Activated naive CD4-positive, alpha-beta T cell treated with anti-CD3 and anti-CD28 coated beads for 36 hours (primary cell): ENCODE measurements at regions not wholly inside any gene's neighbourhood (a gene's known extent, or its start where the extent isn't known, plus 50 kb on each side); places are given as distances from the start of the nearest gene placed in this dataset.
A peak's percentile ranks its signal among the peaks of the same experiment; 100 is the strongest.
"Not testable (repeated sequence)": the region's sequence is repeated elsewhere in the genome, so short reads cannot be mapped to it uniquely, and the experiment has no call there.

Experiments
- CTCF ChIA-PET: fragments of 350-600 bp; sonication (Branson Sonifier 250); formaldehyde crosslinking; loops from one replicate; lab custom pipeline; 2021; ENCODE audit warnings: antibody characterized with exemption; lab: Charles Lee
- DNase-seq: peaks from one replicate; pipeline ENCODE4 v3.0.0-alpha.2; 2020
- H3K27ac Mint-ChIP-seq: one replicate; pipeline ENCODE4 v1.8.0; 2021; ENCODE audit warnings: mild to moderate bottlenecking, mixed read lengths
- H3K27me3 Mint-ChIP-seq: one replicate; pipeline ENCODE4 v1.8.0; 2021; ENCODE audit warnings: low read depth, mixed read lengths
- H3K36me3 Mint-ChIP-seq: one replicate; pipeline ENCODE4 v1.8.0; 2021; ENCODE audit warnings: low read depth, mixed read lengths
- H3K4me1 Mint-ChIP-seq: one replicate; pipeline ENCODE4 v1.8.0; 2021; ENCODE audit warnings: low read depth, mixed read lengths
- H3K4me3 Mint-ChIP-seq: one replicate; pipeline ENCODE4 v1.8.0; 2021; ENCODE audit warnings: mild to moderate bottlenecking, moderate library complexity, mixed read lengths
- H3K9me3 Mint-ChIP-seq: one replicate; pipeline ENCODE4 v1.8.0; 2021; ENCODE audit warnings: mixed read lengths
- intact Hi-C: fragments of 100-400 bp; cut with micrococcal nuclease; formaldehyde crosslinking; loops from one replicate; pipeline ENCODE4 v1.15.1; 2023

GRCh38 chr3:197459571-197459970 lies 96.2 kb downstream of the BDH1 start:
- DNase-seq, H3K9me3 Mint-ChIP-seq, intact Hi-C loops, H3K4me3 Mint-ChIP-seq, H3K27me3 Mint-ChIP-seq, CTCF ChIA-PET, H3K36me3 Mint-ChIP-seq, H3K27ac Mint-ChIP-seq: not testable (repeated sequence)
- peaks cover 31% of the 10 kb centered on the region for H3K4me1 Mint-ChIP-seq

GRCh38 chr3:197458906-197459470 lies 96.8 kb downstream of the BDH1 start:
- intact Hi-C loops, result no loop called here
- no peak for DNase-seq
- no peak overlapping the region for H3K27ac Mint-ChIP-seq
- H3K4me3 Mint-ChIP-seq, result no peak overlapping the region
- CTCF ChIA-PET, result no interaction called here
- H3K4me1 Mint-ChIP-seq, result peaks cover 26% of the 10 kb centered on the region
- no peaks in the 10 kb centered on the region for H3K36me3 Mint-ChIP-seq
- H3K27me3 Mint-ChIP-seq, result no peaks in the 10 kb centered on the region
- no peaks in the 10 kb centered on the region for H3K9me3 Mint-ChIP-seq

GRCh38 chr3:197458179-197458707 lies 97.5 kb downstream of the BDH1 start:
- CTCF ChIA-PET, result interaction anchor here (1.3 to 1.7 kb wide), 2 partner anchors 196 to 200 kb away, joined by 3 to 6 read pairs; no protein-coding TSS in a partner anchor
- Mint-ChIP-seq H3K9me3 (no peaks in the 10 kb centered on the region), H3K27ac (no peak overlapping the region), H3K27me3 (no peaks in the 10 kb centered on the region), H3K4me1 (peaks cover 19% of the 10 kb centered on the region), H3K4me3 (peak overlapping the region; percentile 5), H3K36me3 (no peaks in the 10 kb centered on the region)
- DNase-seq, result peak; percentile 50
- intact Hi-C loops, result no loop called here

DNA sequence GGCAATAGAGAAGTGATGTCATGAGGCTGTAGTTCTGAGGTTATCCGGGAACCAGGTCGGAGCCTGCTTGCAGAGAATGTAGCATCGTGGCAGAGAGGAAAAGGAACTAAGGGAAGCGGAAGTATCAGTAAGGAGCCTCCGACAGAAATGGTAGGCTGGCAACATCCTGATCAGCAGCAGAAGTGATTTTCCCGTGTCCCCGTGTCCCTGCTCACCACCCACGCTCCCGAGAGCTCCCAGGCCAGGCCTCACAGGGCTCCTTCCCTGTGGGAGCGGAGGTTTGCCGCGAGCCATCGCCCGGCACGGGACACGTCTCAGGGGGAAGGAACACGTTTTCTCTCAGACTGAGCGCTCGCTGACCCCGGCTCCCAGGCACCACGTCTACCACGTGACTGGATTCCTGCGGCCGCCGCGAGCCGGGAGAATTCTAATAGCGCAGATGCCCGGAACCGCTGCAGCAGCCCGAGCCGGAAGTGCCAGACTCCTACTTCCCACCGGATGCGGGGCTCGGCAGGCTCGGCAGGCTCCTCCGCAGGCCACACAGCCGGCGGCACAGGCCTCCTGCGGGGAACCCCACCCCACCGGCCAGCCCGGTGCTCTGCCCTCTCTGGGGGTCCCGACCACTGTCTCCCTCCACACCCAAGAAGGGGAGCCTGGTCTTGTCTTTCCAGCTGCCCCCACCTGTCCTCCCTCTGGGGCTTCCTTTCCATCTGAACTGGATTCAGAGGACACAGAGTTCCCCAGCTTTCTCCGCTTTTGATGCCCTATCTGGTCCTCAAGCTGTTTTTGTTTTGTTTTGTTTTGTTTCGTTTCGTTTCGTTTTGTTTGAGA lies 99.3 kb downstream of the BDH1 start:
- DNase-seq, result peak; percentile 75
- H3K27me3 Mint-ChIP-seq, result no peaks in the 10 kb centered on the region
- peak overlapping the region; percentile 79 for H3K4me3 Mint-ChIP-seq
- H3K9me3 Mint-ChIP-seq, result no peaks in the 10 kb centered on the region
- H3K27ac Mint-ChIP-seq, result peak overlapping the region; percentile 87
- H3K4me1 Mint-ChIP-seq, result peaks cover 11% of the 10 kb centered on the region
- CTCF ChIA-PET, result interaction anchor here (0.5 to 1.7 kb wide), 3 partner anchors 22 to 199 kb away, joined by 3 to 6 read pairs (median 3); no protein-coding TSS in a partner anchor
- intact Hi-C loops, result loop anchor here (1.0 kb wide), 2 partner anchors 158 to 203 kb away; partner anchors contain the start of gene DLG1
- no peaks in the 10 kb centered on the region for H3K36me3 Mint-ChIP-seq

- not testable (repeated sequence) for DNase-seq, H3K27me3 Mint-ChIP-seq, H3K9me3 Mint-ChIP-seq, H3K4me3 Mint-ChIP-seq, H3K27ac Mint-ChIP-seq, H3K36me3 Mint-ChIP-seq
- peaks cover 11% of the 10 kb centered on the region for H3K4me1 Mint-ChIP-seq
- CTCF ChIA-PET, result interaction anchor here (1.2 to 2.7 kb wide), 5 partner anchors 20 to 230 kb away, joined by 3 to 17 read pairs (median 3); no protein-coding TSS in a partner anchor
- intact Hi-C loops, result loop anchor here (1.0 to 2.0 kb wide), 2 partner anchors 56 to 231 kb away; no protein-coding TSS in a partner anchor
These were observed 100.9 kb downstream of the BDH1 start for GRCh38 chr3:197454841-197455240.

DNA sequence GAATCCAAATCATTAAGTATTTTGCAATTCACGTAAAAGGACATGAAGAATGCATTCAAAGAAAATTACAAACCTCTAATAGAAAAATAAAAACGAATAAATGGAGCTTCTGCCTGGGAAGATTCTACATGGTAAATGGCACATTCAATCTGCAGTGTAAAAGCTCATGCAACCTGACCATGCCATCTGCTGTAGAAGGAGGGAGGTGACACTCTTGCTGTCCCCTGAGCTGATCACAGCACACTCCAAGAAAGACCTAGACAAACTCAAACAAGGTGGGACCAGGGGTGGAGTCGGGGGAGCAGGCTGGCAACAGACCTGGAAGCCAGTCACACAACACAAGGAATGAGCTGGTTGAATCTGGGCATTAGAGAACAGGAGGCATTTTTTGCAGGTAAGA lies 101.8 kb downstream of the BDH1 start:
- intact Hi-C loops, result loop anchor here (1.0 to 2.0 kb wide), 2 partner anchors 57 to 230 kb away; no protein-coding TSS in a partner anchor
- CTCF ChIA-PET, result interaction anchor here (0.6 to 2.7 kb wide), 7 partner anchors 46 to 229 kb away, joined by 3 to 17 read pairs (median 4); no protein-coding TSS in a partner anchor
- H3K27me3 Mint-ChIP-seq, result no peaks in the 10 kb centered on the region
- H3K9me3 Mint-ChIP-seq, result no peaks in the 10 kb centered on the region
- H3K27ac Mint-ChIP-seq, result no peak overlapping the region
- peaks cover 11% of the 10 kb centered on the region for H3K4me1 Mint-ChIP-seq
- H3K36me3 Mint-ChIP-seq, result no peaks in the 10 kb centered on the region
- H3K4me3 Mint-ChIP-seq, result no peak overlapping the region
- peak; percentile 41 for DNase-seq

DNA sequence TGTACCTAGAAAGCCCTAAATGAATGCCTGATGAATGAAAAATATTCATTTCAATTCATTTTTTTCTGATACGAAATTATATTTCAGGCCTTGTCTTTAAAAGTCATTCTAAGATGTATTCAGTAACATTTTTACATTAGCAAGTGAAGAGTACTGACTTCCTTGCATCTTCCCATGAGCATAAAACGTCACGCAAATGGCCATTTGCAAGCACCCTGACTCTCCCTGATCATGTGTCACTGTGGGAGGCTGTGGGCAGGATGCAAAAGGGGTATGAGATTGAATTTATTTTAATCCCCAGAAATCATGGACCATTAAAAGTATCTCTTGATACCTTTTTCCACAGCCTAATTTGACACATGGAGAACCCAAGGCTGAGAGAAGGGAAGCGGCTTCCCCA lies 105.0 kb downstream of the BDH1 start:
- Mint-ChIP-seq H3K9me3 (no peaks in the 10 kb centered on the region), H3K36me3 (no peaks in the 10 kb centered on the region), H3K27me3 (peaks cover 2% of the 10 kb centered on the region), H3K4me3 (no peak overlapping the region), H3K27ac (no peak overlapping the region), H3K4me1 (peaks cover 24% of the 10 kb centered on the region)
- no peak for DNase-seq
- intact Hi-C loops, result no loop called here
- CTCF ChIA-PET, result interaction anchor here (0.5 kb wide), 1 partner anchor 194 kb away, joined by 3 read pairs; no protein-coding TSS in a partner anchor

- intact Hi-C loops, result no loop called here
- H3K27ac Mint-ChIP-seq, result no peak overlapping the region
- H3K4me1 Mint-ChIP-seq, result peaks cover 22% of the 10 kb centered on the region
- H3K27me3 Mint-ChIP-seq, result peaks cover 2% of the 10 kb centered on the region
- no peak overlapping the region for H3K4me3 Mint-ChIP-seq
- no peaks in the 10 kb centered on the region for H3K36me3 Mint-ChIP-seq
- CTCF ChIA-PET, result interaction anchor here (0.5 kb wide), 1 partner anchor 194 kb away, joined by 3 read pairs; no protein-coding TSS in a partner anchor
- no peaks in the 10 kb centered on the region for H3K9me3 Mint-ChIP-seq
- DNase-seq, result no peak
These were observed 105.5 kb downstream of the BDH1 start for GRCh38 chr3:197450308-197450707.

DNA sequence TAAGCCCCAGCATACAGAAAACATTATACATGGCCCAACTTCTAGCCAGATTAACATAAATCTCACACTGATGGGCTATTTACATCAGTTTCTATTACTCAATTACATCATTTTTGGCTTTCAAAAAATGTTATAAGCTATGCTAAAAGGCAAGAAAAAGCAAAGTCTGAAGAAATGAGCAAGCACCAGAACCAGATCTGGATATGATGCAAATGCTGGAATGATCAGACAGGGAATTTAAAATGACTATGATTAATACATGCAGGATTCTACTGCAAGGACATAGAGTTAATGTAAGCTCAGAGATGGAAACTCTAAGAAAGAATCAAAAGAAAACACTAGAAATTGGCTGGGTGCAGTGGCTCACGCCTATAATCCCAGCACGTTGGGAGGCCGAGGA lies 106.6 kb downstream of the BDH1 start:
- H3K27me3 Mint-ChIP-seq, H3K36me3 Mint-ChIP-seq, DNase-seq, intact Hi-C loops, H3K9me3 Mint-ChIP-seq, H3K4me3 Mint-ChIP-seq, H3K27ac Mint-ChIP-seq: not testable (repeated sequence)
- peaks cover 29% of the 10 kb centered on the region for H3K4me1 Mint-ChIP-seq
- CTCF ChIA-PET, result interaction anchor here (0.6 kb wide), 1 partner anchor 361 kb away, joined by 3 read pairs; no protein-coding TSS in a partner anchor

- H3K27ac Mint-ChIP-seq, H3K27me3 Mint-ChIP-seq, DNase-seq, H3K36me3 Mint-ChIP-seq, CTCF ChIA-PET, intact Hi-C loops, H3K4me3 Mint-ChIP-seq, H3K9me3 Mint-ChIP-seq: not testable (repeated sequence)
- H3K4me1 Mint-ChIP-seq, result peaks cover 29% of the 10 kb centered on the region
These were observed 108.0 kb downstream of the BDH1 start for GRCh38 chr3:197447781-197448180.

- CTCF ChIA-PET, result no interaction called here
- Mint-ChIP-seq H3K4me3 (no peak overlapping the region), H3K4me1 (peaks cover 29% of the 10 kb centered on the region), H3K9me3 (no peaks in the 10 kb centered on the region), H3K36me3 (no peaks in the 10 kb centered on the region), H3K27ac (no peak overlapping the region), H3K27me3 (peaks cover 2% of the 10 kb centered on the region)
- intact Hi-C loops, result no loop called here
- DNase-seq, result no peak
These were observed 108.7 kb downstream of the BDH1 start for GRCh38 chr3:197447057-197447456.

DNA sequence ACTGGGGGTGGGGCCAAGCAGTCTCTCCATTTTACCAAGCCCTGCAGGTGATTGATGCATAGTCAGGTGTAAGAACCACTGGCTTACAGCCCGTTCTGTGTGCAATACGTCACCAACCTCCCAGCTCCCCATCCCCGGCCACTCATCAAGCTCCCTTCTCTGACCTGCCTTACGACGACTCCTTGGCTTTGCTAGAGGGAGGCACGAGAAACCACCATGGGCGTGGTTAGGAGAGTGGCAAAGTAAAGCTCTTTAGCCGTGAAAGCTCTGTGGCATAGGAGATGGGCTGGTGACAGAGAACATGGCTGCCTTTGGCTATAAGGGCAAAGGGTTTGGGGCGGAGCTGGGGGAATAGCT lies 109.1 kb downstream of the BDH1 start:
- Mint-ChIP-seq H3K4me1 (peaks cover 29% of the 10 kb centered on the region), H3K36me3 (no peaks in the 10 kb centered on the region), H3K4me3 (no peak overlapping the region), H3K9me3 (no peaks in the 10 kb centered on the region), H3K27ac (no peak overlapping the region), H3K27me3 (peaks cover 2% of the 10 kb centered on the region)
- intact Hi-C loops, result no loop called here
- no peak for DNase-seq
- CTCF ChIA-PET, result no interaction called here
